GM18499 (cell line): ENCODE measurements at regions not wholly inside any gene's neighbourhood (a gene's known extent, or its start where the extent isn't known, plus 50 kb on each side); places are given as distances from the start of the nearest gene placed in this dataset.

Source experiments
- ATAC-seq: cut with Tn5 transposase; IDR thresholded peaks from one replicate; pipeline ENCODE4 v1.9.1; 2021; ENCODE audit warnings: moderate number of reproducible peaks; ENCODE audit not compliant: insufficient read depth, unreplicated experiment

- ATAC-seq: no peak
Measured at GRCh38 chr4:176499518-176499917, 179.8 kb downstream of the SPCS3 start.

- no peak for ATAC-seq
Measured at GRCh38 chr4:176500894-176501293, 181.1 kb downstream of the SPCS3 start.

- no peak for ATAC-seq
Measured at GRCh38 chr4:176504118-176504517, 184.4 kb downstream of the SPCS3 start.

GRCh38 chr4:176507845-176508533 is 188.2 kb downstream of the SPCS3 start:
- ATAC-seq: no peak

- ATAC-seq: no peak
Measured at GRCh38 chr4:176508780-176509331, 189.1 kb downstream of the SPCS3 start.

- ATAC-seq: no peak
Measured at GRCh38 chr4:176525576-176525975, 205.8 kb downstream of the SPCS3 start.

GRCh38 chr4:176526704-176527103 is 206.9 kb downstream of the SPCS3 start:
- ATAC-seq: no peak

- ATAC-seq: no peak
Measured at GRCh38 chr4:176529574-176529973, 209.8 kb downstream of the SPCS3 start.

GRCh38 chr4:176533159-176533558 is 213.4 kb downstream of the SPCS3 start:
- no peak for ATAC-seq

GRCh38 chr4:176534566-176534965 is 214.8 kb downstream of the SPCS3 start:
- no peak for ATAC-seq

GRCh38 chr4:176538217-176538925 is 218.6 kb downstream of the SPCS3 start:
- ATAC-seq: no peak

- ATAC-seq: no peak
Measured at GRCh38 chr4:176539091-176539784, 219.5 kb downstream of the SPCS3 start.

- ATAC-seq: no peak
Measured at GRCh38 chr4:176539785-176540175, 220.0 kb downstream of the SPCS3 start.

- ATAC-seq: no peak
Measured at GRCh38 chr4:176540814-176541213, 221.0 kb downstream of the SPCS3 start.

GRCh38 chr4:176545872-176546271 is 226.1 kb downstream of the SPCS3 start:
- no peak for ATAC-seq

GRCh38 chr4:176546975-176547374 is 227.2 kb downstream of the SPCS3 start:
- ATAC-seq: no peak

- ATAC-seq: no peak
Measured at GRCh38 chr4:176548571-176548970, 228.8 kb downstream of the SPCS3 start.

- no peak for ATAC-seq
Measured at GRCh38 chr4:176549161-176549865, 229.5 kb downstream of the SPCS3 start.

GRCh38 chr4:176558661-176559060 is 234.1 kb downstream of the VEGFC start:
- no peak for ATAC-seq

- no peak for ATAC-seq
Measured at GRCh38 chr4:176561368-176561767, 231.4 kb downstream of the VEGFC start.
